Amygdala (tissue), 56 donors: ENCODE measurements at regions not wholly inside any gene's neighbourhood (a gene's known extent, or its start where the extent isn't known, plus 50 kb on each side); places are given as distances from the start of the nearest gene placed in this dataset.
"Not testable (repeated sequence)": the region's sequence is repeated elsewhere in the genome, so short reads cannot be mapped to it uniquely, and the experiment has no call there.

ENCODE experiments used
- DNase-seq, 56 donors: peaks; one replicate each; lab custom pipeline; 2025; lab: John Stamatoyannopoulos, UW

DNA sequence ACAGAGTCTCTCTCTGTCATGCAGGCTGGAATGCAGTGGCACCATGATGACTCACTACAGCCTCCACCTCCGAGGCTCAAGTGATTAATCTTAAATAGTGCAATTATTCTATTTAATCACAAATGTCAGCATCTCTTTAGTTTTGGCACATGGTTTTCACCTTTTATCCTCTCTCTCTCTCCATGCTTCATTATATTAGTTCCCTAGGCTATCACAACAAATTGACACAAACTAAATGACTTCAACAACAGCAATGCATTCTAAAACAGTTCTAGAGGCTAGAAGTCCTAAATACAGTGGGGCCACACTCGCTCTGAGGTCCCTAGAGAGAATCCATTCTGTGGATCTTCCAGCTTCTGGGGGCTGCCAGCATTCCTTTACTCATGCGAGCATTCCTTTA, 178.2 kb upstream of the ZNG1F start:
- not testable (repeated sequence) for DNase-seq

DNA sequence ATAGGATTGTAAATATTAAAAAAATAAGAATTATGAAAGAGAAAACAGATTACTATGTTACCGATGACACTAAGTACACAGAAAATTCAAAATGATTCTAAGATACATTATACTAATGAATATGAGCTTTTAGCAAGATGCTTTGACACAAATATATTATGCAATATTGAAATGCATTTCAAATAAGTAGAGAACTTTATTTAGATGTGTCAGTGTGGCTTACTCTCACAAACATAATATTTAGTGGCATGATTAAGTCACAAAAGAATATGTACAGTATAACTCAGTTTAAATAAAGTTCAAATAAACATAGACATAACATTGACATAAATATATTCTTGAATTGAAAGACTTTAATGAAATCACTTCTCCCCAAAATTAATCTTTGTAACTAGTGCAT, 172.7 kb upstream of the ZNG1F start:
- not testable (repeated sequence) for DNase-seq

DNA sequence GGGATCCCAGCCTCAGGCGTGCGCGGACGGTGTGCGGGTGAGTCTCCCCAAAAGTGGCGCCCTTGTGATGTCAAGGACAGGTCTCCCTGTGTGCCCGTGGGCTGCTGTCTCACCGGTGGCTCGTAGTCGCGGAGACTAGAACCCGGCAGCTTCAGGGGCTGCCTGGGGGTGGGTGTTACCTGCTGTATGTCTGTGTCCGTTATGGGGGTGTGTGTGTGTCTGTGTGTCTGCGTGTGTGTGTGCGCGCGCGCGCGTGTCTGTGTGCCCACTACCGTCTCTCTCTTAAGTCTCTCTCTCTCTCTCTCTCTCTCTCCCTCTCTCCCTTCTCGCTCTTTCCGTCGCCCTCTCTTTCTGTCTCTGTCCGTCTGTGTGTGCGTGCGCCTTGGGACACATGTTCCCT, 170.0 kb upstream of the ZNG1F start:
- peak in 18 of 56 donors; percentile 2 to 46 (median 32) for DNase-seq

DNA sequence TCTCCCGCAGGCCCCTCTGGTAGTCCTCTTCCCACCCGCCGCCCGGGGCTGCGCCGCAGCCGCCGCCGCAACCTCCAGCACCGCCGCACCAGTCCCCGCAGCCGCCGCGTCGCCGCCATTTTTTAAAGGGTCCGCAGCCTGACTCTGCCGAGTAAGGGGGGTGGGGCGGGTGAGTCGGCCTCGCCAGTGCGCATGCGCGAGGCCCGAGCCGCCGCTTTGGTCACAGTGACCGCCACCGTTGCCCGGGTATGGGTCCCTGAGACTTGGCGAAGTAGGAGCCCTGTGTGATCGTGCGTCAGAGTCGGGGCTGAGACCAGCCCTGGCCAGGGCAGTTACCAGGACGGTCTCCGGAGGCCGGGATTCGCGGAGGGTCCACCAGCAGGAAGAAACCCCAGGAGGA, 169.6 kb upstream of the ZNG1F start:
- DNase-seq = peak in 51 of 56 donors; percentile 2 to 90 (median 60)

DNA sequence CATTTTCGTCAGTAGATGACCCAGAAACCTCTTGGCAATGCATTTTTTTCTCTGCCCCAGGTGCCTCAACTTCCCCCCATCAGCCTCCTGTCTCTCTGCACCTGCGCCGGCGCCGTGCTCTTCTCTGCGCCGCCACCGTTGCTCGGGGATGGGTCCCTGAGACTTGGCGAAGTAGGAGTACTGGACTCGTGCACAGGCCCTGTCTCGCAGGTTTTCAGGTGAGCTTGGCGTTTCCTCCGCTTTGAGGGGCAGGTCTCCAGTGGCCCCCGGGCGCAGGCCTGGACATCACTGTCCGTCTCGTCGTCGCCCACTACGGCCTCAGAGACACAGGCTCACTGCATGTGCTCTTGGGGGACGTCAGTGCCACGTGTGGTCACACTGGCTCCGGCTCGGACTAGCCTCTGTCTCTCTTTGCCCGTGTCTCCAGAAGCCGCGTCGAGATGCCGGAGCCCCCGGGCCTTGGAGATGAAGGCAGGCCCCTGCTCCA, 168.8 kb upstream of the ZNG1F start:
- DNase-seq = not testable (repeated sequence)

DNA sequence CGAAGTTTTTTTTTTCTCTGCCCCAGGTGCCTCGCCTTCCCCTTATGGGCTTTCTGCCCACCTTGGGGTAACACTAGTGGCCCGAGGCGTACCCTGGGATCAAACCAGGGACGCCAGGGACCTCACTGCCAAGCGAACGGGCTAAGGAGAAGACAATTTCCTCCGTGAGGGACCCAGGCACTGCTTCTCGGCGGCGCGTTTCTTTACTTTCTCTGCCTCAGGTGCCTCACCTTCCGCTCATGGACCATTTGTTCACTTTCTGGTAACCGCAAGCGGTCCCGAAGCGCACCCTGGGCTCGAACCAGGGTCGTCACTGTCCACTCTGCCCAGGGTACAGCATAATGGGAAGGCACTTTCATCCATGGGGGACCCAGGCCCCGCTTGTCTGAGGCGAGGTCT, 168.2 kb upstream of the ZNG1F start:
- not testable (repeated sequence) for DNase-seq

DNA sequence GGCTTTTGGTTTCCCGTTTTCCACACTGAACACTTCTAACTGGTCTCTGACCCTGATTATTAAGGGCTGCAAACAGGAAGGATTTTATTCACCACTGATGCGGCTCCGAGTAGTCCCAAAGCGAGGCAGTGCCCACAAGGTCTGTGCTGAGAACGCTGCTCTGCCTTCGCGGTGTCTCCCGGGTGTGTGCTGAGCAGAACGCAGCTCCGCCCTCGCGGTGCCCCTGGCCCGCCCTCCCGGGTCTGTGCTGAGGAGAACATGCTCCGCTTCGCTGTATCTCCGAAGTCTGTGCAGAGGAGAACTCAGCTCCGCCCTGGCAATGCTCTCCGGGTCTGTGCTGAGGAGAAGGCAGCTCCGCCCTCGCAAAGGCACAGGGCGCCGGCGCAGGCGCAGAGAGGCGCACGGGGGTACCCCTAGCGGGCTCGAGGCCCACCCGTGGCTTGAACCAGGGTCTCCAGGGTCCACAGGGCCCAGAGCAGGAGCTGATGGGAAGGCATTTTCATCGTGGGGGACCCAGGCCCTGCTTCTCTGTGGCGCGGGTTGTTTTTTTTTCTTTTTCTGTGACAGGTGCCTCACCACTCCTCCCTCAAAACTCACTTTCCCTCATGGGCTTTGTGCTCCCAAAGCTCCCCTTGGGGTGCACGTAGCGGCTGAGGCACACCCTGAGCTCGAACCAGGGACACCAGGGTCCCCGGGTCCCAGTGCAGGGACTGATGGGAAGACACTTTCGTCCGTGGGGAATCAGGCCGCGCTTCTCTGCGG, 167.7 kb upstream of the ZNG1F start:
- peak in 10 of 56 donors; percentile 8 to 67 (median 34) for DNase-seq

DNA sequence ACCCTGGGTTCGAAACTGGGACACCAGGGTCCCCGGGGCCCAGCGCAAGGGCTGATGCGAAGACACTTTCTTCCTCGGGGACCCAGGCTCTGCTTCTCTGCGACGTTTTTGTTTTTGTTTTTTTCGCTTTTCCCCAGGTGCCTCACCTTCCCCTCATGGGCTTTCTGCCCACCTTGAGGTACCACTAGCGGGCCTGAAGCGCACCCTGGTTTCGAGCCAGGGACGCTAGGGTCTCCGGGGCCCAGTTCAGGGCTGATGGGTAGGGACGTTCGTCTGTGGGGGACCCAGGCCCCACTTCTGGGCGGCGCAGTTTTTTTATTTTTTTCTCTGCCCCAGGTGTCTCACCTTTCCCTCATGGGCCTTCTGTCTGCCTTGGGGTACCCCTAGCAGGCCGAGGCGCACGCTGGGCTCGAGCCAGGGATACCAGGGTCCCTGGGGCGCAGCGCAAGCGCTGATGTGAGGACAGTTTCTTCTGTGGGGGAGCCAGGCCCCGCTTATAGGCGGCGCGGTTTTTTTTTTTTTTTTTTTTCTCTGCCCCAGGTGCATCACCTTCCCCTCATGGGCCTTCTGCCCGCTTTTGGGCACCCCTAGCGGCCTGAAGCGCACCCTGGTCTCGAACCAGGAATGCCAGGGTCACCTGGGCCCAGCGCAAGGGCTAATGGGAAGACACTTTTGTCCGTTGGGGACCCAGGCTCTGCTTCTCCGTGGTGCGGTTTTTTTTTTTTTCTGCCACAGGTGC, 166.8 kb upstream of the ZNG1F start:
- not testable (repeated sequence) for DNase-seq

DNA sequence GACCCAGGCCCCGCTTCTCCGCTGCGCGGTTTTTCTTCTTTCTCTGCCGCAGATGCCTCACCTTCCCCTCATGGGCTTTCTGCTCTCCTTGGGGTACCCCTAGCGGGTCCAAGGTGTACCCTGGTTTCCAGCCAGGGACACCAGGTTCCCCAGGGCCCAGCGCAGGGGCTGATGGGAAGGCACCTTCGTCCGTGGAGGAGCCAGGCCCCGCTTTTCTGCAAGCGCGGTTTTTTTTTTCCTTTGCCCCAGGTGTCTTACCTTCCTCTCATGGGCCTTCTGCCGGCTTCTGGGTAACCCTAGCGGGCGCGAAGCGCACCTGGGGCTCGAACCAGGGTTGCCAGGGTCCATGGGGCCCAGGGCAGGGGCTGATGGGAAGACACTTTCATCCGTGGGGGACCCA, 165.9 kb upstream of the ZNG1F start:
- not testable (repeated sequence) for DNase-seq

DNA sequence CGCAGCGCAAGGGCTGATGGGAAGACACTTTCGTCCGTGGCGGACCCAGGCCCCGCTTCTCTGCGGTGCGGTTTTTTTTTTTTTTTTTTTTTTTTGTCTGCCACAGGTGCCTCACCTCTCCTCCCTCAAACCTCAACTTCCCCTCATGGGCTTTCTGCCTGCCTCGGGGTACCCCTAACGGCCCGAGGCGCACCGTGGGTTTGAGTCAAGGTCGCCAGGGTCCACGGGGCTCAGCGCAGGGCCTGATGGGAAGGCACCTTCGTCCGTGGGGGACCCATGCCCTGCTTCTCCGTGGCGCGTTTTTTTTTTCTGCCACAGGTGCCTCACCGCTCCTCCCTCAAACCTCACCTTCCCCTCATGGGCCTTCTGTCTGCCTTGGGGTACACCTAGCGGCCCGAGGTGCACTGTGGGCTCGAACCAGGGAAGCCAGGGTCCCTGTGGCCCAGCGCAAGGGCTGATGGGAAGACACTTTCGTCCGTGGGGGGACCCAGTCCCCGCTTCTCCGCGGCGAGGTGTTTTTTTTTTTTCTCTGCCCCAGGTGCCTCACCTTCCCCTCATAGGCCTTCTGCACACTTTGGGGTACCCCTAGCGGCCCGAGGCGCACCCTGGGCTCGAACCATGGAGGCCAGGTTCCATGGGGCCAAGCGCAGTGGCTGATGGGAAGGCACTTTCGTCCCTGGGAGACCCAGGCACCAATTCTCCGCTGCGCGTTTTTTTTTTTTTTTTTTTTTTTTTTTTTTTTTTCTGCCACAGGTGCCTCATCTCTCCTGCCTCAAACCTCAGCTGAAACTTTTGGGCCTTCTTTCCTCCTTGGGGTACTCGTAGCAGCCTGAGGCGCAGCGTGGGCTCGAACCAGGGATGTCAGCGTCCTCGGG, 165.2 kb upstream of the ZNG1F start:
- DNase-seq = not testable (repeated sequence)

DNA sequence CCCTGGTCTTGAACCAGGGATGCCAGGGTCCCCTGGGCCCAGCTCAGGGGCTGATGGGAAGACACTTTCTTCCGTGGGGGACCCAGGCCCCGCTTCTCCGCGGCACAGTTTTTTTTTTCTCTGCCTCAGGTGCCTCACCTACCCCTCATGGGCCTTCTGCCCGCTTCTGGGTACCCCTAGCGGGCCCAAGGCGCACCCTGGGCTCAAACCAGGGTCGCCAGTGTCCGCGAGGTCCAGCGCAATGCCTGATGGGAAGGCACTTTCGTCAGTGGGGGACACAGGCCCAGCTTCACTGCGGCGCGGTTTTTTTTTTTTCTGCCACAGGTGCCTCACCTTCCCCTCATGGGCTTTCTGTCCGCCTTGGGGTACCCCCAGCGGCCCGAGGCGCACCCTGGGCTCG, 163.9 kb upstream of the ZNG1F start:
- not testable (repeated sequence) for DNase-seq

DNA sequence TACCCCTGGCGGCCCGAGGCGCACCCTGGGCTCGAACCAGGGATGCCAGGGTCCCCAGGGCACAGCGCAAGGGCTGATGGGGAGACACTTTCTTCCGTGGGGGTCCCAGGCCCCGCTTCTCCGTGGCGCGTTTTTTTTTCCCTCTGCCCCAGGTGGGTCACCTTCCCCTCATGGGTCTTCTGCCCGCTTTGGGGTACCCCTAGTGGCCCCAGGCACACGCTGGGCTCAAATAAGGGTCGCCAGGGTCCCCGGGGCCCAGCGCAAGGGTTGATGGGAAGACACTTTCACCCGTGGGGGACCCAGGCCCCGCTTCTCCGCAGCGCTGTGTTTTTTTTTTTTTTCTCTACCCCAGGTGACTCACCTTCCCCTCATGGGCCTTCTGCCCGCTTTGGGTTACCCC, 163.3 kb upstream of the ZNG1F start:
- DNase-seq = not testable (repeated sequence)

DNA sequence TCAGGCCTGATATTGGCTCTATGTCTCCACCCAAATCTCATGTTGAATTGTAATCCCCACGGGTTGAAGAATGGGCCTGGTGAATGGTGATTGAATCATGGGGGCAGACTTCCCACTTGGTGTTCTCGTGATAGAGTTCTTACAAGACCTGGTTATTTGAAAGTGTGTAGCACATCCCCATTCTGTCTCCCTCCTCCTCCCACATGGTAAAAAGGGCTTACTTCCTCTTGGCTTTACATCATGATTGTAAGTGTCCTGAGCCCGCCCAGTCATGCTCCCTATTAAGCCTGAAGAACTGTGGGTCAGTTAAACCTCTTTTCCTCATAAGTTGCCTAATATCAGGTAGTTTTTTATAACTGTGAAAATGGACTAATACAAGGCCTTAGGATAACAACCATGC, 158.8 kb upstream of the ZNG1F start:
- DNase-seq = peak in 1 of 56 donors; percentile 7

DNA sequence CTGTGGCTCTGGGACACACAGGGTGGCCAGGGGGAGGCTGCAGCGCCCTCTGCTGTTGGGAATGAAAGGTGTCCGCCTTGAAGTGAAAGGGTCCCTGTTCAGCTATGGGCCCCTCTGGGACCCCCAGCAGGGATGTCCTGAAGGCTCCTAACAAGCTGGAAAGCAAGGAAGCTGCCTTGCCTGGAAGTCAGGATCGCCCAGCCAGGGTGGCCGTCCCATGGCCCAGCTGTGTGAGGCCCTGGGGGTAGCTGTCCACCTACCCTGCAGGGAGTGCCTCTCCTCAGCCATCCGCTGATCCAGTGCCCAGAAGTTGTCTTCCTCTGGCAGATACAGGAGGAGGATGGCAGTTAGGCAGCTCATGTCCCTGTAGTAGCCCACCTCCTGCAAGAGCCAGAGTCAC, 143.4 kb upstream of the ZNG1F start:
- not testable (repeated sequence) for DNase-seq

DNA sequence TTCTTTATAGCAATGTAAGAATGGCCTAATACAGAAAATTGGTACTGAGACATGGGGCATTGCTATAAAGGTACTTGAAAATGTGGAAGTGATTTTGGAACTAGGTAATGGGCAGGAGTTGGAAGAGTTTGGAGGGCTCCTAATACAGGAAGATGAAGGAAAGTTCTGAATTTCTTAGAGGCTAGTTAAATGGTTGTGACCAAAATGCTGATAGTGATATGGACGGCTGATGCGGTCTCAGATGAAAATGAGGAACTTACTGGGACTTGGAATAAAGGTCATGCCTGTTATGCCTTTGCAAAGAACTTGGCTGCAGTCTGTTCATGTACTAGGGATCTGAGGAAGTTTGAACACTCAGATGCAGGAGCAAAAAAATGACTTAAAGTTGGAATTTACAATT, 132.2 kb upstream of the ZNG1F start:
- DNase-seq = not testable (repeated sequence)

DNA sequence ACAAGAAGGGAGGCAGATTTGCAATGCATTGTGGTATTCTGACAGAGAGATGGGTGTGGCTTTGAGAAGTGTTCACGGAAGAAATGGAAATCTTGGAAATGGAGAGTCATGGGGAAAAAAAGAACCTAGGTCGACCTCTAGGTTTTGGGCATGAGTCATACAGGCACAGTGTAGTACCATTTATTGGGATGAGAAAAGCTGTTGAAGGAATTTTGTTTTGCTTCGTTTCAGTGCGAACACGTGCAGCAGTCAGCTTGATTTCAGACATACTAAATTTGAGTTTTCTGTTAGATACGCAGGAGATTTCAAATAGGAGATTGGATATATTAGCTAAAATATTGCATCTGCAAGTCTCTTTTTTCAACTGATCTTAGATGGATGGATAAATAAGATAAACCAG, 119.8 kb upstream of the ZNG1F start:
- not testable (repeated sequence) for DNase-seq

DNA sequence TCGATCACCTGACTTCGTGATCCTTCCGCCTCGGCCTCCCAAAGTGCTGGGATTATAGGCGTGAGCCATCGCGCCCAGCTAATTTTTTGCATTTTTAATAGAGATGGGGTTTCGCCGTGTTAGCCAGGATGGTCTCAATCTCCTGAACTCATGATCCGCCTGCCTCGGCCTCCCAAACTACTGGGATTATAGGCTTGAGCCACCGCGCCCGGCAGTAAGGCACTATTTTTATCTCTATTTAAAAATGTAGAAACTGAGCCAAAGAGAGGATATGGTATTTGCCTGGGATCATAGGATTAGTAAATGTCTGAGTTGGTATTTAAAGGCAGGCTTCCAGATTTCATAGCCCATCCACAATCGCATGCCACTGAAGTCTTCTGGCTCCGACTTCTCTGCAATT, 96.6 kb upstream of the ZNG1F start:
- DNase-seq = not testable (repeated sequence)

DNA sequence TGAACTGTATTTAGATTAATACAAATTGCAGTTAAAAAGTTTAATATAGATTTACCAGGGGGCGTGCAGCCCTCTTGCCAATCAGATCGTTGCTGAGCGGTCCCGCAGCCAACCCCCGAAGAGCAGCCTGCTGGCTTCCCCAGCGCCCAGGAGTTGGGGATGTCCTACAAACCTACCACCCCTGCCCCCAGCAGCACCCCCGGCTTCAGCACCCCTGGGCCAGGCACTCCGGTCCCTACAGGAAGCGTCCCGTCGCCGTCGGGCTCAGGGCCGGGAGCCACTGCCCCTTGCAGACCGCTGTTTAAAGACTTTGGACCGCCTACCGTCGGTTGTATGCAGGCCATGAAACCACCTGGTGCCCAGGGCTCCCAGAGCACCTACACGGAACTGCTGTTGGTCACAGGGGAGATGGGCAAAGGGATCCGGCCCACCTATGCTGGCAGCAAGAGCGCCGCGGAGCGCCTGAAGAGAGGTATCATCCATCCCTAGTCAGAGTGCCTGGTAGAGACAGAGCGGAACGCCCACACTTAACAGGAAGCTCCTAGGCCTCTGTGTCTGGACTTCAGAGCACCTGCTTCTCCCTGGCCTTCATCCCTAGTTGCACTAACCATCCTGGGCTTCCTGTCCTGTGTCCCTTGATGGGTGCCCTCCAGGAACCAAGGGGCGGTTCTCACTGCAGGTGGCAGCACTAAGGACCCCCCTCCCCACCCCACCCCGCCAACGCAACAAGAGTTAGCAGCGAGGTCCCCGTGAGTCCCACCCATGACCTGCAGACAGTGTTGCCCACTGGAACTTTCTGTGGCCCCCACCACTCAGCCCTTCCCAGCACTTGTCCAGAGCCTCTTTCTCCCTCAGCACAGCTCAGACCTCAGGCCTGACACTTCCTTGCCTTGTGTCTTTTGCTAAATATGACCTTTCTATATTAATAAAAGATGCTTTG, 91.5 kb upstream of the ZNG1F start:
- not testable (repeated sequence) for DNase-seq

DNA sequence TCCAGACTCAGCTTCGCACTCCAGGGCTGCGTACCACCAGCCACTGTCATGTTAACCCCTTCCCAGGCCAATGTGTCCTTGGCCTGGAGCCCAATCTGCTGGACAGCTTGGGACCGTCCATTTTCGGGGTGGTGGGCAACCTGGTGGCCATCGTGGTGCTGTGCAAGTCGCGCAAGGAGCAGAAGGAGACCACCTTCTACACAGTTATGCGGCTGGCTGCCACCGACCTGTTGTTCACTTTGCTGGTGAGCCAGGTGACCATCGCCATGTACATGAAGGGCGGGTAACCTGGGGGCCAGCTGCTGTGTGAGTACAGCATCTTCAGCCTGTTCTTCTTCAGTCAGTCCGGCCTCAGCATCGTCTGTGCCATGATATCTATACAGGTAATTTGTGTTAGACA, 90.3 kb upstream of the ZNG1F start:
- DNase-seq = not testable (repeated sequence)

DNA sequence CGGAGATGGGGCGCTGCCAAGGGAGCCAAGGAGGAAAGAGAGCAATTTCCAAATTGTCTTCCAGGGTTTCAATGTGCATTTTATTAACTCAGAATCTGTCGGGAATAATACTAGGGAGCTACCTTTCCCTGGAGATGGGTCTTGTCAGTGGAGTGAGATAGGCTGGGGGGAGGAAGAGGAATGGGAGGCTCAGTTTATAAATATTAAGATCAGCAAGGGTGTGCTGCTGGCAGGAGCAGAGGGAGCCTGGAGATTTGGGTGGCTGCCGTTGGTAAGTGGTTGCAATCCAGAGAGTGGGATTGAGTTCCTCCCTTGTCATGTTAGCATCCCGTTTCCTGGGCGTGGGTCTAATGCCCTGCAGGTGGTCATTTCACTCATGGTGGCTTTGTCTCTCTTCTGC, 89.9 kb upstream of the ZNG1F start:
- DNase-seq = not testable (repeated sequence)
